Tibial nerve (tissue), 4 donors: ENCODE measurements at regions not wholly inside any gene's neighbourhood (a gene's known extent, or its start where the extent isn't known, plus 50 kb on each side); places are given as distances from the start of the nearest gene placed in this dataset.

ENCODE experiments used
- DNase-seq, 2 donors: peaks; one replicate each; pipeline ENCODE4 v3.0.0-alpha.2; 2019; ENCODE audit warnings: low spot score in 2 of 2
- H3K27ac ChIP-seq, 4 donors: fragments of 200-600 bp; sonication (generic) in 3 of 4; one replicate each; pipeline ENCODE4 v1.5.1; 2017 to 2019; ENCODE audit warnings: mild to moderate bottlenecking in 1 of 4
- H3K27me3 ChIP-seq, 2 donors: fragments of 200-600 bp; sonication (generic) in 1 of 2; one replicate each; pipeline versions ENCODE4 v1.5.1 to v1.6.0; 2017 to 2019
- H3K36me3 ChIP-seq, 3 donors: fragments of 200-600 bp; sonication (generic); one replicate each; pipeline ENCODE4 v1.5.1; 2018 to 2019
- H3K4me1 ChIP-seq, 4 donors: fragments of 200-600 bp; sonication (generic) in 3 of 4; one replicate each; pipeline ENCODE4 v1.5.1; 2017 to 2019
- H3K4me3 ChIP-seq, 4 donors: fragments of 200-600 bp; sonication (generic) in 3 of 4; one replicate each; pipeline ENCODE4 v1.5.1; 2017 to 2019; ENCODE audit warnings: mild to moderate bottlenecking in 1 of 4, moderate library complexity in 1 of 4
- H3K9me3 ChIP-seq, 4 donors: fragments of 200-600 bp; sonication (generic) in 3 of 4; one replicate each; pipeline ENCODE4 v1.5.1; 2017 to 2019
- CTCF ChIP-seq, 5 experiments: fragments of 200-600 bp in 3 of 5; fragments of 450-650 bp in 2 of 5; sonication (generic) in 3 of 5; IDR thresholded peaks; one replicate each; pipeline ENCODE4 v1.5.1; 2016 to 2019; ENCODE audit warnings: antibody characterized with exemption in 5 of 5, mild to moderate bottlenecking in 3 of 5, moderate library complexity in 2 of 5
- EP300 ChIP-seq, 2 donors: sonication (generic); formaldehyde crosslinking; IDR thresholded peaks; one replicate each; pipeline ENCODE4 v1.6.1; 2017; ENCODE audit warnings: antibody characterized with exemption in 2 of 2, mild to moderate bottlenecking in 1 of 2
- POLR2A ChIP-seq, 2 donors: fragments of 450-650 bp; IDR thresholded peaks; one replicate each; pipeline ENCODE4 v1.6.1; 2017; ENCODE audit warnings: antibody characterized with exemption in 2 of 2, mild to moderate bottlenecking in 2 of 2, moderate library complexity in 2 of 2
- WGBS, 2 donors: methylation state at CpG; one replicate each; pipeline ENCODE4 v1.1.5; 2018; 5-methylcytosine and 5-hydroxymethylcytosine counted together

GRCh38 chr4:180923486-180923885 is 1319.7 kb upstream of the TENM3 start:
- Histone ChIP-seq H3K9me3 (no peaks in the 10 kb centered on the region), H3K27me3 (no peaks in the 10 kb centered on the region), H3K4me1 (no peaks in the 10 kb centered on the region), H3K36me3 (no peaks in the 10 kb centered on the region), H3K27ac (no peak overlapping the region), H3K4me3 (no peak overlapping the region)
- TF ChIP-seq CTCF (IDR thresholded peaks at IDR 0.05) (no peak), EP300 (IDR thresholded peaks at IDR 0.05) (no peak), POLR2A (IDR thresholded peaks at IDR 0.05) (no peak)
- no peak for DNase-seq

DNA sequence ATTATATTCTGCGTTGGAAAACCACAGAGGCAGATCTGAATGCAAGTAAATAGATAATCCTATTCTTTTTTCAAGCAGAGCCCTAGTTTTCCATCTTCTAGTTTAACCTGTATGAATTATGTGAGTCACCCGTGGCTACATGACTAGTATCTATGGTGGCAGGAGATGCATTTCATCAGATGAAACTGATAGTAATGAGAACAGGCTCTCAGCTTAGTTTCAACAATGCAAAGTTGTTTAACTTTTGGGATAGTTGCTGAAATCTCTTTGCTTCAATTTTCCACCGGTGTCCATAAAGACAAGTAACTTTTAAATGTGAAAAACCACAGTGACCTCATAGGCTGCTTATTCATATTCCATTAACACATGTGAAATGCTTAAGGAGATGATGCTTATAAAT is 1317.4 kb upstream of the TENM3 start:
- WGBS, 2 donors, result 84 to 85% methylated on average over 3 of the region's 3 CpGs
- Histone ChIP-seq H3K4me3 (no peak overlapping the region), H3K9me3 (no peaks in the 10 kb centered on the region), H3K4me1 (no peaks in the 10 kb centered on the region), H3K27me3 (no peaks in the 10 kb centered on the region), H3K27ac (no peak overlapping the region), H3K36me3 (no peaks in the 10 kb centered on the region)
- TF ChIP-seq CTCF (IDR thresholded peaks at IDR 0.05) (no peak), POLR2A (IDR thresholded peaks at IDR 0.05) (no peak), EP300 (IDR thresholded peaks at IDR 0.05) (no peak)
- DNase-seq, result no peak

DNA sequence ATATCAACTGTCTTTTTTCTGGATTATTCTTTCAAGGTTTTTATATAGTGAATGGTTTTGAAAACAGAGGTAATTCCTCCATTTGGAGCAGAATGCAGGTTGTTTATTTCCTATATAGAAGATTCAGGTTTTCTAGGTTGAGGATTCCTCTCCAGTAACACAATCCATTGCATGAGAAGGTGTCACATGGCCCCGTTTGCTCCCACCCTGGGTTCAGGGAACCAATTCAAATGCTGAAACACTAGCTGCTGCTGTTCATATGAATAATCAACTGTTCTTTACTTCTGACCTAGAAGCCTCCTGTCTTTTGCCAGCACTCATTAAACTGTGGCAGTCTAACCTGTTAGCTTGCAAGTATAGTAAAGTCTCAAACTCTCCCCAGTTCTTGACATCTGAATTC is 1316.9 kb upstream of the TENM3 start:
- DNase-seq, result no peak
- WGBS, 2 donors, result 42 to 48% methylated on average over 1 of the region's 1 CpG
- TF ChIP-seq EP300 (IDR thresholded peaks at IDR 0.05) (no peak), POLR2A (IDR thresholded peaks at IDR 0.05) (no peak)
- Histone ChIP-seq H3K9me3 (no peaks in the 10 kb centered on the region), H3K27me3 (no peaks in the 10 kb centered on the region), H3K4me1 (no peaks in the 10 kb centered on the region), H3K36me3 (no peaks in the 10 kb centered on the region), H3K4me3 (no peak overlapping the region), H3K27ac (no peak overlapping the region)

- Histone ChIP-seq H3K9me3 (no peaks in the 10 kb centered on the region), H3K36me3 (no peaks in the 10 kb centered on the region), H3K27ac (no peak overlapping the region), H3K4me1 (no peaks in the 10 kb centered on the region), H3K27me3 (no peaks in the 10 kb centered on the region), H3K4me3 (no peak overlapping the region)
- WGBS, 2 donors, result 49 to 55% methylated on average over 4 of the region's 4 CpGs
- TF ChIP-seq EP300 (IDR thresholded peaks at IDR 0.05) (no peak), CTCF (IDR thresholded peaks at IDR 0.05) (no peak), POLR2A (IDR thresholded peaks at IDR 0.05) (no peak)
- DNase-seq, result no peak
Measured at GRCh38 chr4:180932370-180933001, 1310.7 kb upstream of the TENM3 start.

GRCh38 chr4:180937083-180937482 is 1306.1 kb upstream of the TENM3 start:
- Histone ChIP-seq H3K36me3 (no peaks in the 10 kb centered on the region), H3K27me3 (no peaks in the 10 kb centered on the region), H3K4me1 (no peaks in the 10 kb centered on the region), H3K9me3 (no peaks in the 10 kb centered on the region), H3K27ac (no peak overlapping the region), H3K4me3 (no peak overlapping the region)
- WGBS, 2 donors, result 26 to 29% methylated on average over 3 of the region's 3 CpGs
- TF ChIP-seq POLR2A (IDR thresholded peaks at IDR 0.05), result no peak
- DNase-seq, result no peak

DNA sequence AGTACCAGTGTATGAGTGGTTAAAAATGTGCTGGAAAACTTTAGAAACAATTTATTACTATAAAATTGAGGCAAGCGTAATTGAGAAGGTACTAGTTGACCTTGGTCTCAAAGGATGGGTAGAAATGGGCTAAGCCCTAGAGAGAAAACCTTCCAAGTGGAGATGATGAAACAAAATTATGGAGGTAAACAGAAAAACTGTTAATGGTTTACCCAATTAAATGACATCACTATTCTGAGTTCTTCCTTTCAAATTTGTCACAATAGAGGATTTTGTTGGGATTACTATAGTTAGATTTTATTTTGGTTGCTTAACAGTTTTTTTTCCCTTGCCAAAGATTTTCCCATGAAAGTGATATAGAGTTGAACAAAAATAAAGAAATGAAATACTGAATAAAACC is 1302.5 kb upstream of the TENM3 start:
- H3K36me3 ChIP-seq, result no peaks in the 10 kb centered on the region
- TF ChIP-seq CTCF (IDR thresholded peaks at IDR 0.05) (no peak), EP300 (IDR thresholded peaks at IDR 0.05) (no peak), POLR2A (IDR thresholded peaks at IDR 0.05) (no peak)
- no peaks in the 10 kb centered on the region for H3K27me3 ChIP-seq
- no peaks in the 10 kb centered on the region for H3K9me3 ChIP-seq
- H3K4me1 ChIP-seq, result no peaks in the 10 kb centered on the region
- no peak overlapping the region for H3K4me3 ChIP-seq
- H3K27ac ChIP-seq, result no peak overlapping the region
- no peak for DNase-seq
- WGBS, 2 donors, result 86 to 89% methylated on average over 1 of the region's 1 CpG
